ENCODE measurements at regions not wholly inside any gene's neighbourhood (a gene's known extent, or its start where the extent isn't known, plus 50 kb on each side); places are given as distances from the start of the nearest gene placed in this dataset.

DNA sequence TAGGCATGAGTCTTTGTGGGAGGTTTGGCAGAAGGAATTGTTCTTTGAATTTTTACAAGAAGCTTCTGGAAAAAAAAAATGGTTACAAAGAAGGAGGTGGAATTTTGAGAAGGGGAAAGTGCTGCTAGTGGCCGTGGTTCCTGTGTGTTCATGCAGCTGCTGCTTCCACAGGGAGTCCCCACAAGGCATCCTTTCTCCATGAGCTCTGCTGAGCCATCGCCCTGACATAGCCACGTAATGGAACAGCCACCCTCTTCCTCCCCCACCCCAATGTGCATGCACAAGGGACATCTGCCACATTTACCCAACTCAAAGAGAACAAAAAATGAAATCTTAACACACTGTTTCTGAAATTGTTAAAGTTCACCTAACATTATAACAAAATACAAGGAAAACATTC is 529.7 kb downstream of the SATB2 start:
- intact Hi-C loops (cut with micrococcal nuclease) = no loop called here
- Histone ChIP-seq H3K27me3 (replicated peaks in 1 of 4; ENCODE audit: control extremely low read depth in 1 of 4, control insufficient read depth in 3 of 4, insufficient read depth in 4 of 4, low read length in 3 of 4) (no peaks in the 10 kb centered on the region), H3K36me3 (replicated peaks in 1 of 2; ENCODE audit: control extremely low read depth in 1 of 2, control insufficient read depth in 1 of 2, extremely low read depth in 1 of 2, insufficient read depth in 2 of 2, low read length in 1 of 2) (no peaks in the 10 kb centered on the region), H3K4me2 (replicated peaks; ENCODE audit: low read depth, low read length, poor library complexity, severe bottlenecking) (no peak overlapping the region), H3K4me1 (ENCODE audit: control insufficient read depth in 2 of 2, insufficient read depth in 2 of 2, low read length in 2 of 2) (no peaks in the 10 kb centered on the region), H2AFZ (ENCODE audit: insufficient read depth, low read depth, low read length, poor library complexity, severe bottlenecking) (no peak overlapping the region), H3K27ac (ENCODE audit: low read length in 2 of 2) (no peak overlapping the region), H3K79me2 (ENCODE audit: control insufficient read depth, insufficient read depth, low read length) (no peaks in the 10 kb centered on the region), H3K4me3 (ENCODE audit: control extremely low read depth in 1 of 5, extremely low read depth in 1 of 5, insufficient read depth in 1 of 5, low read depth in 2 of 5, low read length in 4 of 5) (no peak overlapping the region), H4K20me1 (ENCODE audit: control insufficient read depth, insufficient read depth, low read length, poor library complexity, severe bottlenecking) (no peaks in the 10 kb centered on the region), H3K9me3 (ENCODE audit: control extremely low read depth in 1 of 3, control insufficient read depth in 2 of 3, insufficient read depth in 1 of 3, low read length in 2 of 3) (no peaks in the 10 kb centered on the region), H3K9ac (ENCODE audit: low read length) (no peak overlapping the region)
- no peak for DNase-seq
- no peaks in the 10 kb centered on the region for H3K4me1 Mint-ChIP-seq
- no peak for ATAC-seq (ENCODE audit: low read depth)
- POLR2A ChIA-PET = no interaction called here
- WGBS (ENCODE audit: insufficient coverage) = 60% methylated on average over 2 of the region's 3 CpGs
- CTCF ChIA-PET = interaction anchor here (0.6 kb wide), 1 partner anchor 217 kb away, joined by 3 read pairs; no protein-coding TSS in a partner anchor
- peaks cover 5% of the 10 kb centered on the region for H3K9me3 Mint-ChIP-seq (ENCODE audit: insufficient read depth)
- no peak overlapping the region for H3K27ac Mint-ChIP-seq
- no peak overlapping the region for H3K4me3 Mint-ChIP-seq
- H3K27me3 Mint-ChIP-seq = no peaks in the 10 kb centered on the region
- TF ChIP-seq EZH2 (IDR thresholded peaks at IDR 0.05; ENCODE audit: borderline replicate concordance, insufficient read depth, low read depth, low read length, poor library complexity, severe bottlenecking) = no peak
- TF ChIP-seq, protein P1, sequence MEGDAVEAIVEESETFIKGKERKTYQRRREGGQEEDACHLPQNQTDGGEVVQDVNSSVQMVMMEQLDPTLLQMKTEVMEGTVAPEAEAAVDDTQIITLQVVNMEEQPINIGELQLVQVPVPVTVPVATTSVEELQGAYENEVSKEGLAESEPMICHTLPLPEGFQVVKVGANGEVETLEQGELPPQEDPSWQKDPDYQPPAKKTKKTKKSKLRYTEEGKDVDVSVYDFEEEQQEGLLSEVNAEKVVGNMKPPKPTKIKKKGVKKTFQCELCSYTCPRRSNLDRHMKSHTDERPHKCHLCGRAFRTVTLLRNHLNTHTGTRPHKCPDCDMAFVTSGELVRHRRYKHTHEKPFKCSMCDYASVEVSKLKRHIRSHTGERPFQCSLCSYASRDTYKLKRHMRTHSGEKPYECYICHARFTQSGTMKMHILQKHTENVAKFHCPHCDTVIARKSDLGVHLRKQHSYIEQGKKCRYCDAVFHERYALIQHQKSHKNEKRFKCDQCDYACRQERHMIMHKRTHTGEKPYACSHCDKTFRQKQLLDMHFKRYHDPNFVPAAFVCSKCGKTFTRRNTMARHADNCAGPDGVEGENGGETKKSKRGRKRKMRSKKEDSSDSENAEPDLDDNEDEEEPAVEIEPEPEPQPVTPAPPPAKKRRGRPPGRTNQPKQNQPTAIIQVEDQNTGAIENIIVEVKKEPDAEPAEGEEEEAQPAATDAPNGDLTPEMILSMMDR (IDR thresholded peaks at IDR 0.05) = no peak

DNA sequence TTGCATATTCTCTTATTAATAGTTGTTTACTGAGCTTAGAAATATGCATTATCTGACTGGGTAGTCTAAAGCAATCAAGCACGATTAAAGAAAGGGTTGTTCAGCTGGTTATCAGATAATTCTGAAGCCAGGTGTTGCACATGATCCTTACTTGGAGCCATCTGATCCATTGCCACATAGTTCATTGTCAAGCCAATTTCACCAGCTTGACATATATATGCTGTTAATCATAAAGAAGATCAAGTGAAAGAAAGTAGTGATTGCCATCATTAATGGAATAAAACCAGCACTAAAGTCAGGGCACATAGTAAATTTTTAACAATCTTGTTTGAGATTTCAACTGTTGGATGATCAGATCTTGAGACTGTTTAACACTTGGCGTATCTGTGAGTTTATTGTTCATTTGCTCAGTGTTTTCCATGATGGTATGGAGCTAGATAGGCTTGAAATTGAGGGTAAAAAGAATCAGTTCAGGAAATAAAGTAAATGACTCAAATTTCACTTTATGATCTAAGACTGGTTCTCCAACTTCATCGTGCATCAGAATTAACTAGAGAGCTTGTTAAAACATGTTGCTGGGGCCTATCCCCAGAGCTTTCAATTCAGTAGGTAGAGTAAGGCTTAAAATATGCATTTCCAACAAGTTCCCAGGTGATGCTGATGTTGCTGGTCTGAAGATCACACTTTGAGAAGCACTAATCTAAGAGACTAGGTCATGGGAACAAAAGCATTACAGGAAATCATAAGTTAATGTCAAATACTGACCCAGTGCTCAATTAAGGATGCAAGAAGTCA is 539.6 kb downstream of the SATB2 start:
- H3K79me2 ChIP-seq (ENCODE audit: control insufficient read depth, insufficient read depth, low read length) = no peaks in the 10 kb centered on the region
- H3K9ac ChIP-seq (ENCODE audit: low read length) = no peak overlapping the region
- no peak overlapping the region for H3K4me2 ChIP-seq (replicated peaks; ENCODE audit: low read depth, low read length, poor library complexity, severe bottlenecking)
- intact Hi-C loops (cut with micrococcal nuclease) = no loop called here
- Mint-ChIP-seq H3K4me3 (no peak overlapping the region), H3K9me3 (ENCODE audit: insufficient read depth) (peaks cover 6% of the 10 kb centered on the region), H3K4me1 (peaks cover 3% of the 10 kb centered on the region), H3K27me3 (peaks cover 3% of the 10 kb centered on the region), H3K27ac (no peak overlapping the region)
- H3K27ac ChIP-seq (ENCODE audit: low read length in 2 of 2) = no peak overlapping the region
- CTCF ChIA-PET = no interaction called here
- H4K20me1 ChIP-seq (ENCODE audit: control insufficient read depth, insufficient read depth, low read length, poor library complexity, severe bottlenecking) = no peaks in the 10 kb centered on the region
- TF ChIP-seq, protein P1 (IDR thresholded peaks at IDR 0.05) = no peak
- TF ChIP-seq EZH2 (IDR thresholded peaks at IDR 0.05; ENCODE audit: borderline replicate concordance, insufficient read depth, low read depth, low read length, poor library complexity, severe bottlenecking) = no peak
- no peaks in the 10 kb centered on the region for H3K4me1 ChIP-seq (ENCODE audit: control insufficient read depth in 2 of 2, insufficient read depth in 2 of 2, low read length in 2 of 2)
- no CpG with 5 or more reads among the region's 3 CpGs for WGBS (ENCODE audit: insufficient coverage)
- no peak overlapping the region for H2AFZ ChIP-seq (ENCODE audit: insufficient read depth, low read depth, low read length, poor library complexity, severe bottlenecking)
- no peaks in the 10 kb centered on the region for H3K36me3 ChIP-seq (replicated peaks in 1 of 2; ENCODE audit: control extremely low read depth in 1 of 2, control insufficient read depth in 1 of 2, extremely low read depth in 1 of 2, insufficient read depth in 2 of 2, low read length in 1 of 2)
- no peak overlapping the region for H3K4me3 ChIP-seq (ENCODE audit: control extremely low read depth in 1 of 5, extremely low read depth in 1 of 5, insufficient read depth in 1 of 5, low read depth in 2 of 5, low read length in 4 of 5)
- POLR2A ChIA-PET = no interaction called here
- H3K9me3 ChIP-seq (ENCODE audit: control extremely low read depth in 1 of 3, control insufficient read depth in 2 of 3, insufficient read depth in 1 of 3, low read length in 2 of 3) = peaks cover 0 to 4% (median 3%) of the 10 kb centered on the region in 3 donors
- H3K27me3 ChIP-seq (replicated peaks in 1 of 4; ENCODE audit: control extremely low read depth in 1 of 4, control insufficient read depth in 3 of 4, insufficient read depth in 4 of 4, low read length in 3 of 4) = no peaks in the 10 kb centered on the region
- ATAC-seq (ENCODE audit: low read depth) (no peak), DNase-seq (no peak)
